ENCODE measurements at regions not wholly inside any gene's neighbourhood (a gene's known extent, or its start where the extent isn't known, plus 50 kb on each side); places are given as distances from the start of the nearest gene placed in this dataset.

GRCh38 chr5:175001311-175001710 is 276.9 kb downstream of the MSX2 start:
- no peak for TF ChIP-seq CTCF (IDR thresholded peaks at IDR 0.05)
- TF ChIP-seq POLR2A (IDR thresholded peaks at IDR 0.05) = no peak
